ENCODE measurements at regions not wholly inside any gene's neighbourhood (a gene's known extent, or its start where the extent isn't known, plus 50 kb on each side); places are given as distances from the start of the nearest gene placed in this dataset.

GRCh38 chr2:157178874-157179273 is 78.6 kb upstream of the GALNT5 start:
- H3K27ac ChIP-seq (ENCODE audit: poor library complexity, severe bottlenecking), result no peak overlapping the region
- H3K36me3 ChIP-seq (ENCODE audit: low read depth), result no peaks in the 10 kb centered on the region
- H3K4me3 ChIP-seq (ENCODE audit: severe bottlenecking), result no peak overlapping the region
- ATAC-seq (ENCODE audit: low read depth) (no peak), DNase-seq (ENCODE audit: low spot score) (no peak)
- no peaks in the 10 kb centered on the region for H3K27me3 ChIP-seq (ENCODE audit: insufficient read depth, poor library complexity, severe bottlenecking)
- peaks cover 32% of the 10 kb centered on the region for H3K4me1 ChIP-seq (ENCODE audit: insufficient read depth, poor library complexity, severe bottlenecking)
- no peaks in the 10 kb centered on the region for H3K9me3 ChIP-seq (ENCODE audit: severe bottlenecking)
- no peak for TF ChIP-seq CTCF (IDR thresholded peaks at IDR 0.05; ENCODE audit: poor library complexity, severe bottlenecking)

GRCh38 chr2:157179324-157180105 is 78.0 kb upstream of the GALNT5 start:
- no peak for DNase-seq (ENCODE audit: low spot score)
- TF ChIP-seq CTCF (IDR thresholded peaks at IDR 0.05; ENCODE audit: poor library complexity, severe bottlenecking), result no peak
- Histone ChIP-seq H3K9me3 (ENCODE audit: severe bottlenecking) (no peaks in the 10 kb centered on the region), H3K27ac (ENCODE audit: poor library complexity, severe bottlenecking) (no peak overlapping the region), H3K36me3 (ENCODE audit: low read depth) (no peaks in the 10 kb centered on the region), H3K4me3 (ENCODE audit: severe bottlenecking) (no peak overlapping the region), H3K27me3 (ENCODE audit: insufficient read depth, poor library complexity, severe bottlenecking) (no peaks in the 10 kb centered on the region), H3K4me1 (ENCODE audit: insufficient read depth, poor library complexity, severe bottlenecking) (peaks cover 25% of the 10 kb centered on the region)
- ATAC-seq (ENCODE audit: low read depth), result no peak

GRCh38 chr2:157180359-157180758 is 77.1 kb upstream of the GALNT5 start:
- Histone ChIP-seq H3K9me3 (ENCODE audit: severe bottlenecking) (no peaks in the 10 kb centered on the region), H3K27me3 (ENCODE audit: insufficient read depth, poor library complexity, severe bottlenecking) (no peaks in the 10 kb centered on the region), H3K4me1 (ENCODE audit: insufficient read depth, poor library complexity, severe bottlenecking) (peaks cover 23% of the 10 kb centered on the region), H3K4me3 (ENCODE audit: severe bottlenecking) (no peak overlapping the region), H3K36me3 (ENCODE audit: low read depth) (no peaks in the 10 kb centered on the region), H3K27ac (ENCODE audit: poor library complexity, severe bottlenecking) (no peak overlapping the region)
- no peak for ATAC-seq (ENCODE audit: low read depth)
- no peak for TF ChIP-seq CTCF (IDR thresholded peaks at IDR 0.05; ENCODE audit: poor library complexity, severe bottlenecking)
- DNase-seq (ENCODE audit: low spot score), result no peak

GRCh38 chr2:157181234-157181633 is 76.3 kb upstream of the GALNT5 start:
- Histone ChIP-seq H3K27me3 (ENCODE audit: insufficient read depth, poor library complexity, severe bottlenecking) (no peaks in the 10 kb centered on the region), H3K4me1 (ENCODE audit: insufficient read depth, poor library complexity, severe bottlenecking) (peaks cover 23% of the 10 kb centered on the region), H3K27ac (ENCODE audit: poor library complexity, severe bottlenecking) (peak overlapping the region; percentile 86), H3K9me3 (ENCODE audit: severe bottlenecking) (no peaks in the 10 kb centered on the region), H3K36me3 (ENCODE audit: low read depth) (no peaks in the 10 kb centered on the region), H3K4me3 (ENCODE audit: severe bottlenecking) (no peak overlapping the region)
- no peak for TF ChIP-seq CTCF (IDR thresholded peaks at IDR 0.05; ENCODE audit: poor library complexity, severe bottlenecking)
- ATAC-seq (ENCODE audit: low read depth) (no peak), DNase-seq (ENCODE audit: low spot score) (no peak)

- no peak for TF ChIP-seq CTCF (IDR thresholded peaks at IDR 0.05; ENCODE audit: poor library complexity, severe bottlenecking)
- Histone ChIP-seq H3K27ac (ENCODE audit: poor library complexity, severe bottlenecking) (peak overlapping the region; percentile 86), H3K9me3 (ENCODE audit: severe bottlenecking) (no peaks in the 10 kb centered on the region), H3K36me3 (ENCODE audit: low read depth) (no peaks in the 10 kb centered on the region), H3K4me3 (ENCODE audit: severe bottlenecking) (no peak overlapping the region), H3K4me1 (ENCODE audit: insufficient read depth, poor library complexity, severe bottlenecking) (peaks cover 23% of the 10 kb centered on the region), H3K27me3 (ENCODE audit: insufficient read depth, poor library complexity, severe bottlenecking) (no peaks in the 10 kb centered on the region)
- DNase-seq (ENCODE audit: low spot score) (no peak), ATAC-seq (ENCODE audit: low read depth) (no peak)
Observed at GRCh38 chr2:157182204-157182709, 75.2 kb upstream of the GALNT5 start.
